Body of pancreas (tissue), 4 donors: ENCODE measurements at regions not wholly inside any gene's neighbourhood (a gene's known extent, or its start where the extent isn't known, plus 50 kb on each side); places are given as distances from the start of the nearest gene placed in this dataset.

Experiments
- ATAC-seq: fragments of 150-250 bp; one replicate; pipeline ENCODE4 v1.9.1; 2016
- DNase-seq, 4 donors: peaks; one replicate each; pipeline ENCODE4 v3.0.0-alpha.2; 2019
- H3K27ac ChIP-seq, 4 donors: fragments of 200-600 bp; sonication (generic); 1 replicate in 3 of 4; 2 replicates in 1 of 4; pipeline versions ENCODE4 v1.5.1 to v1.6.1; 2016 to 2019; ENCODE audit warnings: mild to moderate bottlenecking in 1 of 4, mixed read lengths in 1 of 4, moderate library complexity in 1 of 4
- H3K27me3 ChIP-seq, 2 donors: fragments of 200-600 bp; sonication (generic); one replicate each; pipeline ENCODE4 v1.6.0; 2016; ENCODE audit warnings: mild to moderate bottlenecking in 1 of 2
- H3K36me3 ChIP-seq, 2 donors: fragments of 200-600 bp; sonication (generic); replicated peaks in 1 of 2; 2 replicates each; pipeline ENCODE4 v1.5.1; 2016; ENCODE audit warnings: low read depth in 2 of 2; ENCODE audit not compliant: insufficient read depth in 1 of 2
- H3K4me1 ChIP-seq: fragments of 200-600 bp; sonication (generic); one replicate; pipeline ENCODE4 v1.6.0; 2016
- H3K4me3 ChIP-seq, 2 donors: fragments of 200-600 bp; sonication (generic); 1 replicate in 1 of 2; 2 replicates in 1 of 2; pipeline ENCODE4 v1.5.1; 2016 to 2019
- H3K9me3 ChIP-seq, 3 donors: fragments of 200-600 bp; sonication (generic); 1 replicate in 2 of 3; 2 replicates in 1 of 3; pipeline ENCODE4 v1.5.1; 2016
- POLR2A ChIP-seq, 3 donors: fragments of 450-650 bp; IDR thresholded peaks; one replicate each; pipeline ENCODE4 v1.6.1; 2016; ENCODE audit warnings: antibody characterized with exemption in 3 of 3, mild to moderate bottlenecking in 2 of 3
- WGBS, 2 donors: methylation state at CpG; one replicate each; pipeline ENCODE4 v1.1.5; 2017; 5-methylcytosine and 5-hydroxymethylcytosine counted together
- intact Hi-C: fragments of 100-400 bp; cut with DNase I; formaldehyde crosslinking; loops from one replicate; pipeline ENCODE4 v1.15.1; 2023
- TF ChIP-seq, protein P1 (sequence below), 7 experiments: fragments of 450-650 bp in 4 of 7; fragments of 200-600 bp in 3 of 7; sonication (generic) in 3 of 7; IDR thresholded peaks; one replicate each; pipeline ENCODE4 v1.5.1; 2016 to 2019; ENCODE audit warnings: antibody characterized with exemption in 7 of 7

DNA sequence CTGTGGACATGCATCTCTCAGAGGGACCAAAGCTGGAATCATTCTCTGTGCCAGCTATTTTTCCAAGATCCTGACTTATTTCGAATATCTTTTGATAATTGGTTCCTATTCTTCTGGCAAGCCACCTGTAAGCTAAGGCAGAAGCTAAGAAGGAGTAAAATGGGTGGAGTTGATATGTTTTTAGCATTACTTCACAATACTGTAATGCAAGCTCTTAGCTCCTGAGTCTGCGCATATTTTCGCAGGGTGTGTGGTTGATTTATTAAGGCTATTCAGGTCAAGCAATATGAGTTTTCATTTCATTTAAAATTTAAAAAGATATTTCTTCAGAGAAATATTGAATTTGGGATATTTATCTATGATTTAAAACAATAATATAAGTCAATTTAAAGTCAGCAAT, 158.5 kb upstream of the ADAMTS16 start:
- no peak for ATAC-seq

DNA sequence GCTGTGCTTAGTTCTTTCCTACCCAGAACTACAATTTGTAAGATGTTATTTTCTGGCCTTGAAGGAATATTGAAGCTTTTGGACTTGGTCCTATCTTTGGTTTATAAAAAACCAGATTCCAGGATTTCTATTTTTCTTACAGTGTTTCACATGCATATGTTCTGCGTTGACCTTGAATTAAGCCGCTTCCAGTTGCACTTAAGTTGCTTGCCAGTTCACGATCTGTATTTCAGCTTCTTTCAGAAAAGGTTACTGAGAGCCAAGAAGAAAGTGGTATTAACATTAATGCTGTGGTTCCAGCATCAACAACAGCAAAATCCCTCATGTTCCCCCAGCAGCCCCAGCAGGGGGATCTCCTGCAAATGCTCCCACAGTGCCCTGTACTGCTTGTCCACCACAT, 156.4 kb upstream of the ADAMTS16 start:
- DNase-seq (no peak), ATAC-seq (no peak)
- TF ChIP-seq POLR2A (IDR thresholded peaks at IDR 0.05): no peak
- Histone ChIP-seq H3K27me3 (no peaks in the 10 kb centered on the region), H3K4me3 (no peak overlapping the region), H3K27ac (no peak overlapping the region), H3K36me3 (no peaks in the 10 kb centered on the region), H3K9me3 (no peaks in the 10 kb centered on the region), H3K4me1 (no peaks in the 10 kb centered on the region)
- intact Hi-C loops: no loop called here
- 45 to 72% methylated on average over 3 of the region's 3 CpGs for WGBS, 2 donors

More for the DNA sequence above, 158.5 kb upstream of the ADAMTS16 start:
- 70 to 71% methylated on average over 3 of the region's 3 CpGs for WGBS, 2 donors
- Histone ChIP-seq H3K9me3 (no peaks in the 10 kb centered on the region), H3K4me1 (no peaks in the 10 kb centered on the region), H3K36me3 (no peaks in the 10 kb centered on the region), H3K4me3 (no peak overlapping the region), H3K27ac (no peak overlapping the region), H3K27me3 (no peaks in the 10 kb centered on the region)
- DNase-seq: no peak
- TF ChIP-seq, protein P1, sequence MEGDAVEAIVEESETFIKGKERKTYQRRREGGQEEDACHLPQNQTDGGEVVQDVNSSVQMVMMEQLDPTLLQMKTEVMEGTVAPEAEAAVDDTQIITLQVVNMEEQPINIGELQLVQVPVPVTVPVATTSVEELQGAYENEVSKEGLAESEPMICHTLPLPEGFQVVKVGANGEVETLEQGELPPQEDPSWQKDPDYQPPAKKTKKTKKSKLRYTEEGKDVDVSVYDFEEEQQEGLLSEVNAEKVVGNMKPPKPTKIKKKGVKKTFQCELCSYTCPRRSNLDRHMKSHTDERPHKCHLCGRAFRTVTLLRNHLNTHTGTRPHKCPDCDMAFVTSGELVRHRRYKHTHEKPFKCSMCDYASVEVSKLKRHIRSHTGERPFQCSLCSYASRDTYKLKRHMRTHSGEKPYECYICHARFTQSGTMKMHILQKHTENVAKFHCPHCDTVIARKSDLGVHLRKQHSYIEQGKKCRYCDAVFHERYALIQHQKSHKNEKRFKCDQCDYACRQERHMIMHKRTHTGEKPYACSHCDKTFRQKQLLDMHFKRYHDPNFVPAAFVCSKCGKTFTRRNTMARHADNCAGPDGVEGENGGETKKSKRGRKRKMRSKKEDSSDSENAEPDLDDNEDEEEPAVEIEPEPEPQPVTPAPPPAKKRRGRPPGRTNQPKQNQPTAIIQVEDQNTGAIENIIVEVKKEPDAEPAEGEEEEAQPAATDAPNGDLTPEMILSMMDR (IDR thresholded peaks at IDR 0.05): no peak
- TF ChIP-seq POLR2A (IDR thresholded peaks at IDR 0.05): no peak
- intact Hi-C loops: no loop called here

DNA sequence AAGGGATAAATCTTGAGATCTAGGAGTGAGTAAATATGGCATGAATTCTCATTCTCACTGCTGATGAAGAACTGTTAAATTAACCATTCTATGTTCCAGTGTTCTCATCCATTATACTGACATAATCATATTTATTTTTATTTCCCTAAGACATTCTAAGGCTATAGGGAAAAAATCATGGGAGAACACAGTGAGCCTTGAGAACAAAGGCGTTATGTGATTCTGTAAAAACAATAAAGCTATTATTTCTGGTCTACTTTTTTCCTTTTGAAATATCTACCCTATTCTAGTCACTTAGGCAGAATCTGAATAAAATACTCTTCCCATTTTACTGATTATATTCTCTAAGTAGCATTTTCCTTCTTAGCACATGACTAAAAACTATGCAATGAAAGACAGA, 155.7 kb upstream of the ADAMTS16 start:
- Histone ChIP-seq H3K4me1 (no peaks in the 10 kb centered on the region), H3K27ac (no peak overlapping the region), H3K27me3 (no peaks in the 10 kb centered on the region), H3K4me3 (no peak overlapping the region), H3K9me3 (no peaks in the 10 kb centered on the region), H3K36me3 (no peaks in the 10 kb centered on the region)
- DNase-seq (no peak), ATAC-seq (no peak)
- TF ChIP-seq POLR2A (IDR thresholded peaks at IDR 0.05): no peak
- TF ChIP-seq, protein P1 (IDR thresholded peaks at IDR 0.05): no peak
- WGBS, 2 donors: 57 to 60% methylated on average over 1 of the region's 1 CpG
- intact Hi-C loops: no loop called here

DNA sequence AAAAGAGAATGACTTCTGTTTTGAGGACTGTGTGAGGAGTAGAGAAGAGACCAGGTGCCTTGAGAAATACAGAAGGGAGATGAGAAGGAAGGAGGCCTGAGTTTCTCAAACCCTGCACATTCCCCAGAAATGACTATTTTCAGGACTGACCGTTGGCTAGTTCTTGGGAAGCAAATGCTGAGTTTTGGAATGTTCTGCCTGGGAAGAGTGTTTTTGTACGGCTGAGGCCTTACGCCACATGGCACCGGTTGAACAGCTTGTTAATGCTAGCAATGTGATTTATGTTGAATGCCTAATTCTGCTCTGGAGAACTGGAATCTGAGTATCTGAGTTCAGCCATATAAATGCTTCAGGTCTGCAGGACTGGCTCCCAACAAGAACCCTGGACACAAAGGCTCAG, 152.7 kb upstream of the ADAMTS16 start:
- no peak for DNase-seq

DNA sequence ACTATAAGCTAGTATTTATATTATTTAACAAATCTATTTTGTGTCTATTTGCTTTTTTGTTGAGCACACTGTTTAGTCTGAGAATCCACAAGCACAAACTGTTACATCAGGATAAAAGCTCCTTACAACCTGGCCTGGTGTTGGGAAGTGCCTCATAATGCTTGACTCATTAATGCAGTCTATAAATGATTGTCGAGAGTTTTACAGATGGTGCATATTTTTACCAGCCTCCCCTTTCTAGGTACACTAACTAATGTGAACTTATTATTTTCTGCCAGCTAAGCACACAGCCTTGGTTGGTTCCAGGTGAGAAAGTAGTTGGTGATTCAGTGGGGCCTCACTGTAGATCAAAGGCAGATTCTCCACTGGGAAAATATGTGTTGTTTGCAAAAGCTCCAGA, 151.0 kb upstream of the ADAMTS16 start:
- TF ChIP-seq POLR2A (IDR thresholded peaks at IDR 0.05): no peak
- TF ChIP-seq, protein P1 (IDR thresholded peaks at IDR 0.05): no peak
- H3K27me3 ChIP-seq: no peaks in the 10 kb centered on the region
- H3K36me3 ChIP-seq: no peaks in the 10 kb centered on the region
- H3K4me1 ChIP-seq: no peaks in the 10 kb centered on the region
- H3K4me3 ChIP-seq: no peak overlapping the region
- intact Hi-C loops: no loop called here
- WGBS, 2 donors: 33 to 36% methylated on average over 1 of the region's 1 CpG
- ATAC-seq (peak; percentile 35), DNase-seq (no peak)
- no peaks in the 10 kb centered on the region for H3K9me3 ChIP-seq
- no peak overlapping the region for H3K27ac ChIP-seq

More for the DNA sequence above, 152.7 kb upstream of the ADAMTS16 start:
- TF ChIP-seq, protein P1 (IDR thresholded peaks at IDR 0.05): no peak
- TF ChIP-seq POLR2A (IDR thresholded peaks at IDR 0.05): no peak
- Histone ChIP-seq H3K4me3 (no peak overlapping the region), H3K27me3 (no peaks in the 10 kb centered on the region), H3K27ac (no peak overlapping the region), H3K9me3 (no peaks in the 10 kb centered on the region), H3K36me3 (no peaks in the 10 kb centered on the region), H3K4me1 (no peaks in the 10 kb centered on the region)
- 60 to 72% methylated on average over 4 of the region's 4 CpGs for WGBS, 2 donors
- intact Hi-C loops: no loop called here
- no peak for ATAC-seq
